HEK293 (cell line): ENCODE measurements at regions not wholly inside any gene's neighbourhood (a gene's known extent, or its start where the extent isn't known, plus 50 kb on each side); places are given as distances from the start of the nearest gene placed in this dataset.

Experiments used
- BCL11A ChIP-seq: fragments of 450-650 bp; formaldehyde crosslinking; IDR thresholded peaks from 2 replicates; pipeline ENCODE4 v1.5.1; 2016; ENCODE audit warnings: low read depth, missing biosample characterization, missing genetic modification characterization
- MEIS1 ChIP-seq: sonication (generic); formaldehyde crosslinking; IDR thresholded peaks from 2 replicates; pipeline ENCODE4 v1.8.1; 2022; ENCODE audit warnings: missing genetic modification reagents, mild to moderate bottlenecking, borderline replicate concordance
- SETDB1 ChIP-seq: IDR thresholded peaks from one replicate; pipeline ENCODE4 v1.6.1; 2017; ENCODE audit warnings: mild to moderate bottlenecking, low read length, moderate library complexity, mixed read lengths; ENCODE audit not compliant: insufficient read length
- TCF7L2 ChIP-seq: IDR thresholded peaks from 2 replicates; pipeline ENCODE4 v1.6.1; 2011; ENCODE audit warnings: low read depth, mild to moderate bottlenecking, inconsistent platforms, low read length, moderate library complexity, borderline replicate concordance
- TSHZ1 ChIP-seq: fragments of 450-650 bp; formaldehyde crosslinking; IDR thresholded peaks from 2 replicates; pipeline ENCODE4 v1.5.1; 2016; ENCODE audit warnings: missing biosample characterization, missing genetic modification characterization, borderline replicate concordance
- ZNF175 ChIP-seq: fragments of 450-650 bp; formaldehyde crosslinking; IDR thresholded peaks from 2 replicates; pipeline ENCODE4 v1.5.1; 2016; ENCODE audit warnings: missing biosample characterization, missing genetic modification characterization
- ZNF2 ChIP-seq: fragments of 450-650 bp; formaldehyde crosslinking; IDR thresholded peaks from 2 replicates; pipeline ENCODE4 v1.5.1; 2016; ENCODE audit warnings: missing biosample characterization, missing genetic modification characterization
- ZNF274 ChIP-seq, 2 experiments: fragments of 200-500 bp in 1 of 2; fragments of 450-650 bp in 1 of 2; sonication (Bioruptor generic) in 1 of 2; formaldehyde crosslinking in 1 of 2; IDR thresholded peaks; 2 replicates each; pipeline versions ENCODE4 v1.5.1 to v1.6.1; 2014 to 2016; ENCODE audit warnings: borderline replicate concordance in 1 of 2, inconsistent platforms in 1 of 2, low read length in 1 of 2, missing biosample characterization in 1 of 2, missing genetic modification characterization in 1 of 2
- ZNF501 ChIP-seq: fragments of 450-650 bp; formaldehyde crosslinking; IDR thresholded peaks from 2 replicates; pipeline ENCODE4 v1.5.1; 2016; ENCODE audit warnings: missing biosample characterization, missing genetic modification characterization
- ZNF596 ChIP-seq: fragments of 450-650 bp; IDR thresholded peaks from 2 replicates; pipeline ENCODE4 v1.5.0; 2018; ENCODE audit warnings: missing biosample characterization, mild to moderate bottlenecking, missing genetic modification characterization, moderate library complexity
- ZNF777 ChIP-seq: fragments of 450-650 bp; formaldehyde crosslinking; IDR thresholded peaks from 2 replicates; pipeline ENCODE4 v1.5.1; 2017; ENCODE audit warnings: missing biosample characterization, missing genetic modification characterization, borderline replicate concordance
- TF ChIP-seq, protein P1 (sequence below): fragments of 450-650 bp; formaldehyde crosslinking; IDR thresholded peaks from 2 replicates; pipeline ENCODE4 v1.5.1; 2016; ENCODE audit warnings: missing biosample characterization, missing genetic modification characterization
- TF ChIP-seq, protein P2 (sequence below): fragments of 450-650 bp; formaldehyde crosslinking; IDR thresholded peaks from 2 replicates; pipeline ENCODE4 v1.5.1; 2016; ENCODE audit warnings: missing biosample characterization, missing genetic modification characterization, low read depth

GRCh38 chr17:14594690-14595089 lies 293.8 kb downstream of the HS3ST3B1 start:
- TF ChIP-seq, protein P1, sequence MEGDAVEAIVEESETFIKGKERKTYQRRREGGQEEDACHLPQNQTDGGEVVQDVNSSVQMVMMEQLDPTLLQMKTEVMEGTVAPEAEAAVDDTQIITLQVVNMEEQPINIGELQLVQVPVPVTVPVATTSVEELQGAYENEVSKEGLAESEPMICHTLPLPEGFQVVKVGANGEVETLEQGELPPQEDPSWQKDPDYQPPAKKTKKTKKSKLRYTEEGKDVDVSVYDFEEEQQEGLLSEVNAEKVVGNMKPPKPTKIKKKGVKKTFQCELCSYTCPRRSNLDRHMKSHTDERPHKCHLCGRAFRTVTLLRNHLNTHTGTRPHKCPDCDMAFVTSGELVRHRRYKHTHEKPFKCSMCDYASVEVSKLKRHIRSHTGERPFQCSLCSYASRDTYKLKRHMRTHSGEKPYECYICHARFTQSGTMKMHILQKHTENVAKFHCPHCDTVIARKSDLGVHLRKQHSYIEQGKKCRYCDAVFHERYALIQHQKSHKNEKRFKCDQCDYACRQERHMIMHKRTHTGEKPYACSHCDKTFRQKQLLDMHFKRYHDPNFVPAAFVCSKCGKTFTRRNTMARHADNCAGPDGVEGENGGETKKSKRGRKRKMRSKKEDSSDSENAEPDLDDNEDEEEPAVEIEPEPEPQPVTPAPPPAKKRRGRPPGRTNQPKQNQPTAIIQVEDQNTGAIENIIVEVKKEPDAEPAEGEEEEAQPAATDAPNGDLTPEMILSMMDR, result no peak
- TF ChIP-seq, protein P2, sequence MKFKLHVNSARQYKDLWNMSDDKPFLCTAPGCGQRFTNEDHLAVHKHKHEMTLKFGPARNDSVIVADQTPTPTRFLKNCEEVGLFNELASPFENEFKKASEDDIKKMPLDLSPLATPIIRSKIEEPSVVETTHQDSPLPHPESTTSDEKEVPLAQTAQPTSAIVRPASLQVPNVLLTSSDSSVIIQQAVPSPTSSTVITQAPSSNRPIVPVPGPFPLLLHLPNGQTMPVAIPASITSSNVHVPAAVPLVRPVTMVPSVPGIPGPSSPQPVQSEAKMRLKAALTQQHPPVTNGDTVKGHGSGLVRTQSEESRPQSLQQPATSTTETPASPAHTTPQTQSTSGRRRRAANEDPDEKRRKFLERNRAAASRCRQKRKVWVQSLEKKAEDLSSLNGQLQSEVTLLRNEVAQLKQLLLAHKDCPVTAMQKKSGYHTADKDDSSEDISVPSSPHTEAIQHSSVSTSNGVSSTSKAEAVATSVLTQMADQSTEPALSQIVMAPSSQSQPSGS (tag by site-specific recombination), result no peak
- no peak for TF ChIP-seq ZNF274 (IDR thresholded peaks at IDR 0.05; ENCODE audit: low read length)
- TF ChIP-seq ZNF274 (tag by site-specific recombination; IDR thresholded peaks at IDR 0.05; ENCODE audit: borderline replicate concordance), result no peak
- TF ChIP-seq ZNF777 (tag by site-specific recombination), result no peak
- TF ChIP-seq TSHZ1 (tag by site-specific recombination), result no peak
- no peak for TF ChIP-seq BCL11A (tag by site-specific recombination)
- TF ChIP-seq SETDB1, result no peak
- TF ChIP-seq ZNF2 (tag by site-specific recombination), result no peak
- no peak for TF ChIP-seq TCF7L2
- TF ChIP-seq MEIS1 (CRISPR knock-in tag), result no peak
- no peak for TF ChIP-seq ZNF501 (tag by site-specific recombination)
- no peak for TF ChIP-seq ZNF596 (tag by site-specific recombination)
- TF ChIP-seq ZNF175 (tag by site-specific recombination), result no peak
